GM12892 (cell line): ENCODE measurements at regions not wholly inside any gene's neighbourhood (a gene's known extent, or its start where the extent isn't known, plus 50 kb on each side); places are given as distances from the start of the nearest gene placed in this dataset.

Experiments used
- POLR2A ChIP-seq: IDR thresholded peaks from 2 replicates; pipeline ENCODE4 v1.6.1; 2011; ENCODE audit warnings: low read depth, low read length, control low read depth
- POLR2AphosphoS5 ChIP-seq: IDR thresholded peaks from 2 replicates; pipeline ENCODE4 v1.6.1; 2011; ENCODE audit warnings: low read depth, low read length, control low read depth
- TAF1 ChIP-seq: IDR thresholded peaks from 2 replicates; pipeline ENCODE4 v1.6.1; 2011; ENCODE audit warnings: low read depth, mild to moderate bottlenecking, control low read depth, low read length, borderline replicate concordance

DNA sequence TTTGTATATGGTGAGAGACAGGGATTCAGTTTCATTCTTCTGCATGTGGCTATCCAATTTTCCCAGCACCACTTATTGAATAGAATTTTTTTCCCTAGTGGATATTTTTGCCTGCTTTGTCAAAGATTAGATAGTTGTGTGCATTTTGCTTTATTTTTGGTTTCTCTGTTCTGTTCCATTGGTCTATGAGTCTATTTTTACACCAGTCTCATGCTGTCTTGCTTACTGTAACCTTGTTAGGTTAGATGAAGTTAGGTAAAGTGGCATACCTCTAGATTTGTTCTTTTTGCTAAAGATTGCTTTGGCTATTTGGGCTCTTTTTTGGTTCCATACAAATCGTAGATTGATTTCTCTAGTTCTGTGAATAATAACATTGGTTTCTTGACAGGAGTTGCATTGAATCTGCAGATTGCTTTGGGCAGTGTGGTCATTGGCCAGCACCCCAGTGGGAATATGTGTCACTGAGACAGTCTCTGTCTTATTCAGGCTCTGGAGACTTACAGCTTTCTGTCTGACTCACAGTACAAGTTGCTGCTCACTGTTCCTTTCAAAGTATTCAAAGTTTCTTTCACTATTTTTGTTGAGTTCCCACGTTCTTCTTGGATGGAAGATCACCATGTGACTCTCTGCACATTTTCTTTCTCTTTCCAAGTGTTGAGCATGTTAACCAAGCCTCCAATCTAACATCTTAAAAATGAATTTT, 709.1 kb downstream of the CDH11 start:
- TF ChIP-seq TAF1: no peak
- TF ChIP-seq POLR2A: no peak
- no peak for TF ChIP-seq POLR2AphosphoS5
